DMS153 (cell line): ENCODE measurements at regions not wholly inside any gene's neighbourhood (a gene's known extent, or its start where the extent isn't known, plus 50 kb on each side); places are given as distances from the start of the nearest gene placed in this dataset.

Experiments
- DNase-seq: peaks from one replicate; lab custom pipeline; 2025; lab: John Stamatoyannopoulos, UW

- DNase-seq: no peak
These were observed 57.3 kb upstream of the E2F7 start for GRCh38 chr12:77122661-77123060.

GRCh38 chr12:77122236-77122635 lies 56.9 kb upstream of the E2F7 start:
- DNase-seq: no peak

- no peak for DNase-seq
These were observed 55.1 kb upstream of the E2F7 start for GRCh38 chr12:77120156-77121085.

- DNase-seq: no peak
These were observed 53.3 kb upstream of the E2F7 start for GRCh38 chr12:77118696-77119095.

- DNase-seq: no peak
These were observed 50.9 kb upstream of the E2F7 start for GRCh38 chr12:77116277-77116676.

- DNase-seq: no peak
These were observed 50.1 kb upstream of the E2F7 start for GRCh38 chr12:77115471-77115870.
